ENCODE measurements at regions not wholly inside any gene's neighbourhood (a gene's known extent, or its start where the extent isn't known, plus 50 kb on each side); places are given as distances from the start of the nearest gene placed in this dataset.

DNA sequence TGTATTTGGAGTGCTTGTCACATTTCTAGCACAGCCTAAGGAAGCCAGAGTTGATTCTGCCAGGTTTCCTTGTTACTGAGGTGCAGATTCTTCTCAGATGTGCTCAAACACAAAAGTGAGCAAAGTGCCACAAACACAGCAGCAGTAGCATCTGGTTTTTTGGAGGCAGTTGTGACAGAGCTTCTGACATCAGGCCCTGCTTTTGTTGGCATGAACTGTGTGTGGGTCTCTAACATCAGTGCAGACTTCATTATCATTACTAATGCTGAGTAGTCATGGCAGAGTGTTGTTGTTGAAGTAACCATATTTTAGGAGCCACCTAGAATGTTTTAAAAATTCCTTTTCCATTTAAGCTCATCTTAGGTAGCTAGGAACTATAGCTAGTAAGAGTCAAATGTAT is 656.6 kb downstream of the ANKRD50 start:
- TF ChIP-seq FOXM1 (IDR thresholded peaks at IDR 0.05; ENCODE audit: borderline replicate concordance) (no peak), SUZ12 (IDR thresholded peaks at IDR 0.05) (no peak), ARNT (IDR thresholded peaks at IDR 0.05) (no peak)
